Naive B cell (primary cell): ENCODE measurements at regions not wholly inside any gene's neighbourhood (a gene's known extent, or its start where the extent isn't known, plus 50 kb on each side); places are given as distances from the start of the nearest gene placed in this dataset.
A peak's percentile ranks its signal among the peaks of the same experiment; 100 is the strongest.

ENCODE experiments used
- ATAC-seq, 2 donors: fragments of 150-1000 bp; cut with Tn5 transposase; 2 replicates each; pipeline ENCODE4 v1.10.0; 2021; ENCODE audit warnings: low read depth in 2 of 2, mild to moderate bottlenecking in 2 of 2, moderate library complexity in 2 of 2
- DNase-seq: peaks from one replicate; pipeline ENCODE4 v3.0.0; 2022
- H3K27ac Mint-ChIP-seq, 6 donors: one replicate each; pipeline ENCODE4 v1.8.0; 2020 to 2022; ENCODE audit warnings: mild to moderate bottlenecking in 6 of 6, mixed read lengths in 6 of 6, moderate library complexity in 5 of 6, inconsistent platforms in 2 of 6
- H3K27me3 Mint-ChIP-seq, 3 donors: one replicate each; pipeline ENCODE4 v1.8.0; 2021 to 2022; ENCODE audit warnings: mixed read lengths in 3 of 3, mild to moderate bottlenecking in 1 of 3
- H3K36me3 Mint-ChIP-seq, 2 donors: one replicate each; pipeline ENCODE4 v1.8.0; 2020 to 2022; ENCODE audit warnings: mixed read lengths in 2 of 2, inconsistent platforms in 1 of 2, mild to moderate bottlenecking in 1 of 2
- H3K4me1 Mint-ChIP-seq, 3 donors: one replicate each; pipeline ENCODE4 v1.8.0; 2020 to 2022; ENCODE audit warnings: mixed read lengths in 3 of 3, inconsistent platforms in 1 of 3, mild to moderate bottlenecking in 1 of 3, moderate library complexity in 1 of 3
- H3K4me3 Mint-ChIP-seq, 8 donors: one replicate each; pipeline ENCODE4 v1.8.0; 2020 to 2022; ENCODE audit warnings: mild to moderate bottlenecking in 8 of 8, mixed read lengths in 8 of 8, moderate library complexity in 8 of 8, inconsistent platforms in 2 of 8
- H3K9me3 Mint-ChIP-seq, 7 donors: one replicate each; pipeline ENCODE4 v1.8.0; 2020 to 2022; ENCODE audit warnings: mixed read lengths in 7 of 7, mild to moderate bottlenecking in 5 of 7, inconsistent platforms in 2 of 7, moderate library complexity in 1 of 7

DNA sequence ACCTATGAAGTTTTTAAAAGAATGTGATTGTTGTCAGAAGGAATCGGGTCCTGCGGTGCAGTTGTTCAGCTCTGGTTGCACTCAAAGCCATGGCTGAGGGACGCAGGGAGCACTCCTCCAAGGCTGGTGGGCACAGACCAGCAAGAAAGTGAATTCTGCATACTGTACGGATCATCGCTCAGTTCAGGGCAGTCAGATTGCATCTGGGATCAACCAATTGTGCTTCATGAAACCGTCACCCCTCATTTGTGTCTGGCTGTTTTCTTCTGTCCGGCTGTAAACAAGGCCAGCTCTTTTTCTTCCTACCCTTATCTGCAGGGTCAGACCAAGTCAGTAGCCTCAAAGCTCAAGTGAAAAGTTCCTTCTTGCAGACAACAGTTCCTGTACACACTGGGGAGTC is 478.3 kb downstream of the TFAP2A start:
- Mint-ChIP-seq H3K4me3 (no peak overlapping the region), H3K9me3 (peaks cover 0 to 9% (median 2%) of the 10 kb centered on the region in 7 donors), H3K4me1 (no peaks in the 10 kb centered on the region), H3K27ac (no peak overlapping the region), H3K36me3 (no peaks in the 10 kb centered on the region), H3K27me3 (no peaks in the 10 kb centered on the region)
- ATAC-seq (no peak), DNase-seq (no peak)

DNA sequence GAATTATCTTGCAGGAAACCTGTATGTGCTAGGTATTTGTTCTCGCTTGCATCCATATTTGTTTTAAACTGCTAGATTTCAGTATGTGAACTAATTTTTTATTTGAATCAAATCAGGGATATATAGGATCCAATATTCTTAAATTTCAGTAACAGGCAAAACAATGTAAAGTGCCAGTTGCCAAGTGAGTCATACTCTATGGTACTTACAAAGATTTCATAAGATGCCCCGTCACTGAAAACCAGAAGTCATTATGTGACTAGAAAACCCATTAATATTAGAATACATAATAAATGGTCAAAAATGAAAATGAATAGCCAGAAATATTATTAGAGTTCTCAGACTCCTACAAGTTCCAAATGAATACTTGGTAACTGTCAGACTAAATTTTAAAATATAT is 481.2 kb downstream of the TFAP2A start:
- H3K9me3 Mint-ChIP-seq, result peaks cover 0 to 18% (median 0%) of the 10 kb centered on the region in 7 donors
- H3K4me3 Mint-ChIP-seq, result no peak overlapping the region
- no peaks in the 10 kb centered on the region for H3K4me1 Mint-ChIP-seq
- H3K27me3 Mint-ChIP-seq, result no peaks in the 10 kb centered on the region
- H3K27ac Mint-ChIP-seq, result no peak overlapping the region
- DNase-seq, result no peak
- H3K36me3 Mint-ChIP-seq, result no peaks in the 10 kb centered on the region
- no peak for ATAC-seq

DNA sequence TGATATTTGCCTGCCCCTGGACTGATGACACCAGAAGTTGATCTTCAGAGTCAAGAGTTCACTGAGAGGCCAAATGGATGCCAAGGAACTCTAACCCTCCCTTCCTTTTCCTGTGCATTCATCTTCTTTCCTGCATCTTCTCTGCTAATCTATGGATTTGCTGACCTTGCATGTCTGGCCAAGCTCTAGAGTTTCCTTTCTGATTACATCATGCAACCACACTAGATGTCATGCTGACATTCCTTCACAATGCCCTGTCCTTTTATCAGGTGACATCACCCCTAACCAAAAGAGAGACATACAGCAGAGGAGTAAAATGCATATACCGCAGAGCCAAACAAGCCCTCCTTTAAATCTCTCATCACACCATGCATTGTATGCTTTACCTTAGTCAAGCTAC is 487.6 kb downstream of the TFAP2A start:
- H3K9me3 Mint-ChIP-seq, result peaks cover 0 to 18% (median 4%) of the 10 kb centered on the region in 7 donors
- H3K36me3 Mint-ChIP-seq, result no peaks in the 10 kb centered on the region
- no peak for ATAC-seq
- DNase-seq, result no peak
- no peaks in the 10 kb centered on the region for H3K27me3 Mint-ChIP-seq
- H3K4me3 Mint-ChIP-seq, result no peak overlapping the region
- no peak overlapping the region for H3K27ac Mint-ChIP-seq
- no peaks in the 10 kb centered on the region for H3K4me1 Mint-ChIP-seq

DNA sequence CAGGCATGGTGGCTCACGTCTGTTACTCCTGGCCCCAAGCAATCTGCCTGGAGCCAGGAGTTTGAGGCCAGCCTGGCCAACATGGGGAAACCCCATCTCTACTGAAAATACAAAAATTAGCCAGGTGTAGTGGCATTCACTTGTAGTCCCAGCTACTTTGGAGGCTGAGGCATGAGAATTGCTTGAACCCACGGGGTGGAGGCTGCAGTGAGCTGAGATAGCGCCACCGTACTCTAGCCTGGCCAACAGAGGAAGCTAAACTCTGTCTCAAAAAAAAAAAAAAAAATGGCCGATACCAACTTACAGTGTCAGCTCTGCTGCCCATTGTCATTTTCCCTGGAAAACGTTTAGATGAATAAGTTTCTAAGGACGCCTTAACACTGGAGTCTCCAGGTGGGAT is 489.9 kb downstream of the TFAP2A start:
- Mint-ChIP-seq H3K4me3 (no peak overlapping the region), H3K36me3 (no peaks in the 10 kb centered on the region), H3K4me1 (no peaks in the 10 kb centered on the region), H3K9me3 (peaks cover 0 to 18% (median 5%) of the 10 kb centered on the region in 7 donors), H3K27ac (no peak overlapping the region), H3K27me3 (peaks cover 0 to 3% (median 0%) of the 10 kb centered on the region in 3 donors)
- DNase-seq (no peak), ATAC-seq (no peak)

DNA sequence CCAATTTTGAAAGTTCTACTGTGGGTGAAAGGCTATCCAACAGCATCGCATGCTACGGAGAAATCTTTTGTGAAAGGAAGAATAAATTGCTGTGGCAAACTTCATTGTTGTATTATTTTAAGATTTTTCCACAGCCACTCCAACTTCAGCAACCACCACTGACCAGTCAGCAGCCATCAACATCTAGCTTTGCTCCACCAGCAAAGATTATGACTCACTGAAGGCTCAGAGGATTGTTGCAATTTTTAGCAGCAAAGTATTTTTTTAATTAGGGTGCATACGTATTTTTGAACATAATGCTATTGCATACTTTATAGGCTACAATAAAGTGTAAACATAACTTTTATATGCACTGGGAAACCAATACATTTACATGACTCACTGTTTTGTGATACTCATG is 493.5 kb downstream of the TFAP2A start:
- H3K27me3 Mint-ChIP-seq, result peaks cover 0 to 3% (median 0%) of the 10 kb centered on the region in 3 donors
- peaks cover 0 to 20% (median 4%) of the 10 kb centered on the region in 7 donors for H3K9me3 Mint-ChIP-seq
- no peak for DNase-seq
- H3K27ac Mint-ChIP-seq, result no peak overlapping the region
- no peaks in the 10 kb centered on the region for H3K4me1 Mint-ChIP-seq
- no peaks in the 10 kb centered on the region for H3K36me3 Mint-ChIP-seq
- no peak overlapping the region for H3K4me3 Mint-ChIP-seq
- no peak for ATAC-seq

DNA sequence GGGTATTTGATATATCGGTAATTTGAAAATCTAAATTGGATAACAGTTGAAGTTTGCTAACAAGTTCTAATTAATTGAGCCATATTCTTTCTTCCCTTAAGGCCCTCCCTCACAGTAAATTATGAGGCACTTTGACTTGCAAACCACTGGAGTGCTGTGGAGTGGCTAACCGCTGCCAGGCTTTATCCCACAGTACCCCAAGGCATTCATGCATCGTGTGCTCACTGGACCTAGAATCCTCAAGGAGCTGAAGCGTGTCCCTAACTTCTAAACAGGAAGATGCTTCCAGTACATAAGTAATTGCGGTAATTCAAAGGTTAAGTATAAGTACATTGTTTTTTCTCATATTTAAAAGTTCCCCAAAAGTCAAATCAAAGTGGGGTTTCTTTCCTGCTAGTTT is 499.9 kb downstream of the TFAP2A start:
- Mint-ChIP-seq H3K27me3 (no peaks in the 10 kb centered on the region), H3K4me3 (no peak overlapping the region), H3K9me3 (peaks cover 0 to 13% (median 2%) of the 10 kb centered on the region in 7 donors), H3K27ac (no peak overlapping the region), H3K4me1 (no peaks in the 10 kb centered on the region), H3K36me3 (no peaks in the 10 kb centered on the region)
- DNase-seq (no peak), ATAC-seq (no peak)

DNA sequence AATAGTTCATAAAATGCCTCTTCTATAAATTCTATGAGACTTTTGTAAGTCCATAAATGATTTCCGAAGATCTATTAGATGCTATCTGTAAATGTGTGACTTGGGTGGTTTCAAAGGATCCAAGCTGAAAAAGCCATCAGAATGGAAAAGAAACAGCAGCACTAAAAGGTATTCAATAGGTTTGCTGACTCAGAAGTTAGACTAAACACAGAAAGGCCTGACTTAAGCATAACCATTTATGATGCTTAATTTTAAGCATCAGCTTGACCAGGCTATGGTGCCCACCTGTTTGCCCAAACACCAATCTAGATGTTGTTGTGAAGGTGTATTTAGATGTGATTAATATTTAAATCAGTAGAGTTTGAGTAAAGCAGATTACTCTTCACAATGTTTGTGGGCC is 513.5 kb downstream of the TFAP2A start:
- ATAC-seq, result no peak
- Mint-ChIP-seq H3K27me3 (no peaks in the 10 kb centered on the region), H3K4me1 (no peaks in the 10 kb centered on the region), H3K36me3 (no peaks in the 10 kb centered on the region), H3K9me3 (peaks cover 0 to 9% (median 0%) of the 10 kb centered on the region in 7 donors), H3K4me3 (no peak overlapping the region), H3K27ac (no peak overlapping the region)
- DNase-seq, result no peak

DNA sequence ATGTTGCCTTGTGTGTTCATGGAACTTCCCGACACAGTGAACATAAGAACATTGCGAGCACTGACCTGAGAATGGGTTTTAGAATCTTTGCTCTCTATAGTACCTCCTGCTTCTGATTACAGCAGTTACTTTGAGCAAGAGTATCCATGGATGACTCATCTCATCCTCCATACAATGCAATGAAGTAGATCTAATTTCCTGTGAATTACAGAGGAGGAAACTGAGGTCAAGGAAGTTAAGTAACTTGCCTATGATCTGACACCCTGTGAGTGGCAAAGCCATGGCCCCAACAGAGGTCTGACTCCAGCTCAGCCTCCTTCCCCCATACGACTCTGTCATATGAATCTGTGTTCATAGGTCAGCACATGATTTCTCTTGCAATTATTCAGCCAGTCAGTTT is 518.1 kb downstream of the TFAP2A start:
- no peak for ATAC-seq
- no peak for DNase-seq
- Mint-ChIP-seq H3K27ac (peak overlapping the region in 1 of 6 donors; percentile 17), H3K4me1 (no peaks in the 10 kb centered on the region), H3K4me3 (no peak overlapping the region), H3K36me3 (no peaks in the 10 kb centered on the region), H3K27me3 (no peaks in the 10 kb centered on the region), H3K9me3 (peaks cover 0 to 9% (median 3%) of the 10 kb centered on the region in 7 donors)

DNA sequence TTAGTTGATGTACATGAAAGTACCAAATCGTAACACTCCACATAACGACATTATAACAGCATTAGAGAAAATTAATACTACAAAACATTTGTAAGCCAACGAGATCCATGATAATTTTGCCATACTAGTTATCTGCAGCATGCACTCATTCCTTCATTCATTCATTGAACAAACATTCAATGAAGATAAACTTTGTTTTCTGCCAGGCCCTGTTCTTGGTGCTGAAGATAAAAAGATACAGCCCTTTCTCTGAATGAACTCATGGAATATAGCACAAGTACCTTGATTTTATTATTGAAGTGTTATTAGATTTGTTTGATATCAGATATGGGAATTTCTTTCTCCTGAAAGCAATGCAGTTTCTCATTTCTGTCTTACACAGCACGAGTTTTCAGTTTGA is 524.0 kb downstream of the TFAP2A start:
- Mint-ChIP-seq H3K27ac (no peak overlapping the region), H3K36me3 (no peaks in the 10 kb centered on the region), H3K4me1 (no peaks in the 10 kb centered on the region), H3K9me3 (peaks cover 9 to 19% (median 13%) of the 10 kb centered on the region in 7 donors), H3K27me3 (no peaks in the 10 kb centered on the region), H3K4me3 (no peak overlapping the region)
- ATAC-seq (no peak), DNase-seq (no peak)

DNA sequence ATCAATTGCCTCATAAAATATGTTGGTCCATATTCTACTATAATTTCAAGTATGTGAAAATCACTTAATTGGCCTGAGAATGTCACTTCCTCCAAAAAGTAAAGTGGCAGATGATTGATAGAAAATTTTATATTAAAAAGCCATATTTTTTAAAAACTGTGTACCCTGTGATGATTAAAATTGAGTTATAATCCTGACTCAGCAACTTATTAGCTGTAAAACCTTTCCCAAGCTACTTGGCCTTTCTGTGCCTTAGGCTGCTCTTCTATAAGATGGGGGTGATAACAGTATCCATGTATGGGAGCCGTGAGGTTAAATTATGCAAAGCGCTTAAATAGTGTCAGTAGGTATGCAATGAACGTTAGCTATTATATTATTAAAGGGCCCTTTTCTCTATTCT is 524.4 kb downstream of the TFAP2A start:
- peaks cover 8 to 23% (median 14%) of the 10 kb centered on the region in 7 donors for H3K9me3 Mint-ChIP-seq
- H3K27ac Mint-ChIP-seq, result no peak overlapping the region
- no peak for ATAC-seq

DNA sequence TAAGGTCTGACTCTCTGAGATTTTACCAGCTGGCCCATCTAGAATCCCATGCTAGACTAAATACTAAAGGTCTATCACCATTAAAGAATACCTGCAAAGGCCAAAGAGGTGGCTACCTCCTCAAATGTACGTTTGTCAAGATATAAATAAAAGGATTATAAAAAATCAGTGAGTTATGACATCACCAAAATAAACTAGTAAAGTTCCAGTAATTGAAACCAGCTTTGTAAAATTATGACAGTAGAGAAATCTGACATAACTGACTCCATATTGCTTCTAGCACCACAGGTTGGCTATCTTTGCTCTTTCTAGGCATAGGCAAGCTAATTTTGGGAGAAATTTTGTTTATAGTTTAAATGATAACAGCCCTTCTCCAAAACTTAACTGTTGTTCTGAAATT is 536.3 kb downstream of the TFAP2A start:
- DNase-seq (no peak), ATAC-seq (no peak)
- H3K9me3 Mint-ChIP-seq, result peaks cover 0 to 48% (median 14%) of the 10 kb centered on the region in 7 donors
- no peaks in the 10 kb centered on the region for H3K36me3 Mint-ChIP-seq
- H3K4me1 Mint-ChIP-seq, result no peaks in the 10 kb centered on the region
- H3K27me3 Mint-ChIP-seq, result no peaks in the 10 kb centered on the region
- no peak overlapping the region for H3K4me3 Mint-ChIP-seq
- H3K27ac Mint-ChIP-seq, result no peak overlapping the region

More for the DNA sequence above, 524.4 kb downstream of the TFAP2A start:
- H3K4me3 Mint-ChIP-seq, result no peak overlapping the region
- no peaks in the 10 kb centered on the region for H3K36me3 Mint-ChIP-seq
- H3K27me3 Mint-ChIP-seq, result no peaks in the 10 kb centered on the region
- DNase-seq, result no peak
- no peaks in the 10 kb centered on the region for H3K4me1 Mint-ChIP-seq

DNA sequence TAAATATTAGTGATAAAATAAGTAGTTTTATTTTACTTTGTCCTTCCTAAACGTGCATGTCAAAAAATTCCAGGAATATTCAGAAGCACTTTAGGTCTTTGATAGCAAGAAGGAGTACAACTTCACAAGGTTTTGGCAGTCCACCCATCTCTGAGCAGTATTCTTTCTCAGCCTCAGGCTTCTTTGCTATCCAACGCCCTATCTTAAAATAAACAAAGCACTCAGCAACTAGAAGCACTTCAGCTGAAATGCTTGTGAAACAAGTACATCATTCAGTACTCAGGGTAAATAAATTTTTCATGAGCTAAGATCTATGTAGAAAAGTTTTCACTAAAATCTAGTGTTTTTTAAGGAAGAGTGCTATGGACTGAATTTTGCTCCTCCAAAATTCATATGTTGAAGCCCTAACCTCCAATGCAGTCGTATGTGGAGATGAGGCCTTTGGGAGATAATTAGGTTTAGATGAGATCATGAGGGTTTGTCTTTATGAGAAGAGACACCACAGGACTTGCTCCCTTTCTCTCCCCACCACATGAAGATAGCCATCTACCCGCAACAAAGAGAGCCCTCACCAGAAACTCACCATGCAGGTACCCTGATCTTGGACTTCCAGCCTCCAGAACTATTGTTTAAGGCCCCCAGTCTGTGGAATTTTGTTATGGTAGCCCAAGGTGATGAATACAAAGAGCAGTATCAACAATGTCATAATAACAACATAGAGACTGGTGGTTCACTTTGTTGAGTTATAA is 539.1 kb downstream of the TFAP2A start:
- ATAC-seq (no peak), DNase-seq (no peak)
- no peaks in the 10 kb centered on the region for H3K36me3 Mint-ChIP-seq
- H3K9me3 Mint-ChIP-seq, result peaks cover 0 to 35% (median 14%) of the 10 kb centered on the region in 7 donors
- no peaks in the 10 kb centered on the region for H3K4me1 Mint-ChIP-seq
- no peak overlapping the region for H3K27ac Mint-ChIP-seq
- no peaks in the 10 kb centered on the region for H3K27me3 Mint-ChIP-seq
- H3K4me3 Mint-ChIP-seq, result no peak overlapping the region

DNA sequence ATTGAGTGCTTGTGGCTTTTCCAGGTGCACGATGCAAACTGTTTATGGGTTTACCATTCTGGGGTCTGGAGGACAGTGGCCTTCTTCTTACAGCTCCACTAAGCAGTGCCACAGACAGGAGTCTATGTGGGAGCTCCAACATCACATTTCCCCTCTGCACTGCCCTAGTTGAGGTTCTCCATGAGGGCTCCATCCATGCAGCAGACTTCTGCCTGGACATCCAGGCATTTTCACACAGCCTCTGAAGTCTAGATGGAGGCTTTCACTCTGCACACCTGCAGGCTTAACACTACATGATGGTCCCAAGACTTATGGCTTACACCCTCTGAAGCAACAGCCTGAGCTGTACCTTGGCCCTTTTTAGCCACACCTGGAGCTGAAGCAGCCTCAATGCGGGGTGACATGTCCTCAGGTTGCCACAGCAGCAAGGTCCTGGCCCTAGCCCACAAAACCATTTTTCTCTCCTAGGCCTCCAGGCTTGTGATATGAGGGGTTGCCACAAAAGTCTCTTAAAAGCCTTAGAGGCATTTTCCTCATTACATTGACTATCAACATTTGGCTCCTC is 552.2 kb downstream of the TFAP2A start:
- Mint-ChIP-seq H3K4me3 (no peak overlapping the region), H3K9me3 (peaks cover 23 to 65% (median 33%) of the 10 kb centered on the region in 7 donors), H3K27ac (no peak overlapping the region), H3K27me3 (no peaks in the 10 kb centered on the region), H3K4me1 (no peaks in the 10 kb centered on the region), H3K36me3 (peaks cover 7 to 12% of the 10 kb centered on the region in 2 donors)
- DNase-seq, result no peak
- ATAC-seq, result no peak

DNA sequence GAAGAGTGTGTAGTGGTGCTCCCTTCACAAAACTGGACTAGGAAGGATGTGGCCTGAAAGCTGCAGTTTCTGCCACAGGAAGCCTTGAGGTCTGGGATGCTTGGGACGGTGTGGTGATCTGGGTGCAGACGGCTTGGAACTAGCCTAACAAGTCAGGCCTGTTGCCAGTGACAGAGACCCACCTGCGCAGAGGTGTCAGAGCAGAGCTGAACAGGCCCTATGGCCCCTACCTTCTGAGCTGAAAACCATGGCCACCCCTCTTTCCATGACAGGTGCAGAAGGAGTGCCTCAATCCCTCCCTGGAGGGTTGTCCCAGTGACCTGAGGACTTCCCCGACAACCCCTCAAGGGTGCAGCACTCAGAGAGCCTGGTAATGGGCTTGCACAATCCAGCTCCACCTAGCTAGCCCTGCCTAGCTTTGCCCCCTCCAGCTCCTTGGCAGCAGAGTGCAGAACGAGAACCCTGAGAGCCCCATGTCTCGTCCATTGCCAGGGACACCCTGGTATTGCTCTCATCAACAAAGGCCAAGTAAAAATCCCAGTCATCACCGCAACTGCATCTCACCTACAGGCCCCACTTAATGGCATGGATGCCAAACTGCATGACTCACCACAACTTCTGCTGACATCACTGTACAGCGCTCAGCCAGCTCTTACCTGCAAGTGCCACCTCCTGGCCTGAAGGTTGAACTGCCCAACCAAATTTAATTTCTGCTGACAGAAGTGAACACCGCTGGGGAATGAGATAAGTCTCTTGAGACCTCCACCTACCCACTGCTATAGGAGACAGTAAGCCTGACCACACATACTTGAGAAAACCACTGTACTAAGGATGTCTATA is 563.1 kb downstream of the TFAP2A start:
- DNase-seq (no peak), ATAC-seq (no peak)
- Mint-ChIP-seq H3K36me3 (peaks cover 0 to 6% of the 10 kb centered on the region in 2 donors), H3K27me3 (no peaks in the 10 kb centered on the region), H3K9me3 (peaks cover 14 to 51% (median 32%) of the 10 kb centered on the region in 7 donors), H3K4me1 (no peaks in the 10 kb centered on the region), H3K27ac (no peak overlapping the region), H3K4me3 (no peak overlapping the region)
